ENCODE measurements at regions not wholly inside any gene's neighbourhood (a gene's known extent, or its start where the extent isn't known, plus 50 kb on each side); places are given as distances from the start of the nearest gene placed in this dataset.
"Not testable (repeated sequence)": the region's sequence is repeated elsewhere in the genome, so short reads cannot be mapped to it uniquely, and the experiment has no call there.

DNA sequence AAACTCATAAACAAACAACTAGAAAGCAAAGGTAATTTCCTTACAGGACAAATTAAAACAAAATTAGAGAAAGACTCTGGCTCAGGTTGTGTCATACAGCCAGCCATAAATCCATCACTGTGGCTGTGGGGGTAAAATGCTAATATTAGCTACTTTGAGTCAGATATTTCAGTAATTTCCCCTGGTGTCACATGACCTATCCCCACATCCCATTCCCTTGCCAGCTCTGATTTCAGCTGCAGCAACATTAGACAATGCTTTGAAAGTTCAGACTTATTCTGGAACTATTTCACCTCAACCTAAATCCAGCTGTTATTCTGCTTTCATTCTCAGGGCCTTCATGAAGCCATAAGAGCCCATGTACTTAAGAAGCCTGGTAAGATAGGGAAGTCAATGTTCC is 55.3 kb downstream of the RPL10L start:
- H3K27ac ChIP-seq: no peak overlapping the region
- TF ChIP-seq, protein P1, sequence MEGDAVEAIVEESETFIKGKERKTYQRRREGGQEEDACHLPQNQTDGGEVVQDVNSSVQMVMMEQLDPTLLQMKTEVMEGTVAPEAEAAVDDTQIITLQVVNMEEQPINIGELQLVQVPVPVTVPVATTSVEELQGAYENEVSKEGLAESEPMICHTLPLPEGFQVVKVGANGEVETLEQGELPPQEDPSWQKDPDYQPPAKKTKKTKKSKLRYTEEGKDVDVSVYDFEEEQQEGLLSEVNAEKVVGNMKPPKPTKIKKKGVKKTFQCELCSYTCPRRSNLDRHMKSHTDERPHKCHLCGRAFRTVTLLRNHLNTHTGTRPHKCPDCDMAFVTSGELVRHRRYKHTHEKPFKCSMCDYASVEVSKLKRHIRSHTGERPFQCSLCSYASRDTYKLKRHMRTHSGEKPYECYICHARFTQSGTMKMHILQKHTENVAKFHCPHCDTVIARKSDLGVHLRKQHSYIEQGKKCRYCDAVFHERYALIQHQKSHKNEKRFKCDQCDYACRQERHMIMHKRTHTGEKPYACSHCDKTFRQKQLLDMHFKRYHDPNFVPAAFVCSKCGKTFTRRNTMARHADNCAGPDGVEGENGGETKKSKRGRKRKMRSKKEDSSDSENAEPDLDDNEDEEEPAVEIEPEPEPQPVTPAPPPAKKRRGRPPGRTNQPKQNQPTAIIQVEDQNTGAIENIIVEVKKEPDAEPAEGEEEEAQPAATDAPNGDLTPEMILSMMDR (IDR thresholded peaks at IDR 0.05): no peak
- no peak for TF ChIP-seq ZFX (IDR thresholded peaks at IDR 0.05; ENCODE audit: borderline replicate concordance)

DNA sequence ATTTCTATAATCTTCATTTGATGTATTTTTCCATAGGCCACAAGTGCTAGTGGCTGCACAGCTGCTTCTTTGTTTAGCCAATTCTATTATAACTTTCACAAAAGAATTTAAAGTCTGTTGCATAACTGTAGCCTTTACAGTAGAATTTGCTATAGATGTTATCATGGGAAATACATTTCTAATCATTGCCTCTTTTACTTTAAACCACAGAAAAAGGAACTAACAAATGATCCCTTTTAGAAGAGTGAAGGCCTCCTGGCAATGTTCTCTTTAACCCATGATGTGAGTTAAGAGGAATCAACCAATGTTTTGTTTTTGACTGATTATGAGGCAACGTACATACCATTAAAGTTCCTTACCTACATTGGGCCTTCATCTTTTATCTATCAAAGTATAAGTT is 68.8 kb downstream of the RPL10L start:
- H3K27ac ChIP-seq: no peak overlapping the region
- no peak for TF ChIP-seq ZFX (IDR thresholded peaks at IDR 0.05; ENCODE audit: borderline replicate concordance)
- TF ChIP-seq, protein P1 (IDR thresholded peaks at IDR 0.05): no peak

DNA sequence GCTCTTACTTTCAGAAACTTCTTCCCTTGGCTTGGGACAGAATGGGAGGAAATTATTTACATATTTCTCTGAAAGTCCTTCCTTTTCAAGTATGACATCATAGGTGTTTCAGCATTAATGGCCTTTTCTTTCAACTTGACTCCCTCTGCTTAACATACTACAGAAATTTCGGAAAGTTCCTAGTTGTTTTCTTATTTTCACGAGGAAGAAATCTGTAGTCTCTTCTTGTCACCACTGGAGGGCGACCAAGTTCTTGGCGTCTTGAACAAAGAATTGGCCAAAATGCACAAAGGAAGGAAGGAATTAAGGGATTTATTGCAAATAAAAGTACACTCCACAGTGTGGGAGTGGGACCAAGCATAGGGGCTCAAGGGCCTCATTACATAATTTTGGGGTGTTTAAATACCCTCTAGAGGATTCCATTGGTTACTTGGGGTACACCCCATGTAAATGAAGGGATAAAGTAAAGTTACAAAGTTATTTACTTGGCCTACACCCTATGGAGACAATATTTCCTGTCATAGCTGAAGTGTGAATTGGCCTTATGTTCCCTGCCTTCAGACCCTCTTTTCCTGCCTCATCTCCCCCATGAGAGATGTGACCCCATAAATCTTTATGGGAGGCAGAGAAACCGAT is 70.4 kb downstream of the RPL10L start:
- TF ChIP-seq, protein P1 (IDR thresholded peaks at IDR 0.05): peak; percentile 86
- TF ChIP-seq ZFX (IDR thresholded peaks at IDR 0.05; ENCODE audit: borderline replicate concordance): no peak
- H3K27ac ChIP-seq: no peak overlapping the region

DNA sequence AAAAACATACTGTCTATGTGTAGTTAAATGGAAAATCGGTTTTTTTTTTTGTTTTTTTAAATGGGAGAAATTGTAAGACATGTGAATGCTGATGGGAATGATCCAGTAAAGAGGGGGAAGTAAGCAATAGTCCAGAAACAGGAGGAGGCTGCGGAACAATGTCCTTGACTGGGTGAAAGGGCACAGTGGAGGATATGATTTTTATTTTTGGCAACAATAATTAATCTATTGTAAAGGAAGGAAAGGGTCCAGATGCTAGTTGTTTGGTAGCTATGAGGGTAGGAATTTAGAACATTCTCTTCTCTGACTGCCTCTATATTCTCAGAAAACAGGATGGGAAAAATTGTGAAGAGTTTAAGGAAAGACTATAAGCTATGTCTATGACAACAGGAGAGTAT is 76.6 kb downstream of the RPL10L start:
- TF ChIP-seq, protein P1 (IDR thresholded peaks at IDR 0.05): no peak
- no peak for TF ChIP-seq ZFX (IDR thresholded peaks at IDR 0.05; ENCODE audit: borderline replicate concordance)
- H3K27ac ChIP-seq: no peak overlapping the region

DNA sequence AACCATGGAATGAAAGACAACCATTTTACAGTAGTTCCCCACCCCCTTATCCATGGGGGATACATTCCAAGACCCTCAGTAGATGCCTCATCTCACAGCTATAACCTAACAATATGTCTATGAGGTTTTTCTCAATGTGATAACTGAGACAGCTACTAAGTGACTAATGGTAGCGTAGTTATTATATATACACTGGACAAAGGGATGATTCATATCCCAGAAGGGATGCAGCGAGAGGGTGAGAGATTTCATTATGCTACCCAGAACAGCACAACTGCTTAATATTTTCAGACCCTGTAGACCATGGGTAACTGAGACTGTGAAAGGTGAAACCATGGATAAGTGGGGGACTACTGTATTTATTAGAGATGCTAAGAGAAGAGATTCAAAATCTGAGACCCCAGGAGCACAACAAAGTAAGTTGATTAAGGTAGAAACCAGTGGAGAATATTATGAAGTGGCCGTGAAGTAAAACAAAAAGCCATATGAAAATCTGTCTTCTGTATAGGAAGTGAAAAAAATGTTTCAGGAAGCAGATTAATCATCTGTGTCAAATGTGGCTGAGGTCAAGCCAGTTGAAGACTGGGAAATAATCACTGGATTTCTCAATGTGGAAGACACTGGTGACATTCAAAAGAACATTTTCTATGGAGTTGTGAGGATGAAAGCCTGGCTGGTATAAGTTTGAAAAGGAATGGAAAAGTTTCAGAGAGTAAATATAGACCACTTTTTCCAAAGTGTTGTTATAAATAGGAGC is 77.2 kb downstream of the RPL10L start:
- H3K27ac ChIP-seq: no peak overlapping the region
- TF ChIP-seq ZFX (IDR thresholded peaks at IDR 0.05; ENCODE audit: borderline replicate concordance): no peak
- TF ChIP-seq, protein P1 (IDR thresholded peaks at IDR 0.05): no peak

DNA sequence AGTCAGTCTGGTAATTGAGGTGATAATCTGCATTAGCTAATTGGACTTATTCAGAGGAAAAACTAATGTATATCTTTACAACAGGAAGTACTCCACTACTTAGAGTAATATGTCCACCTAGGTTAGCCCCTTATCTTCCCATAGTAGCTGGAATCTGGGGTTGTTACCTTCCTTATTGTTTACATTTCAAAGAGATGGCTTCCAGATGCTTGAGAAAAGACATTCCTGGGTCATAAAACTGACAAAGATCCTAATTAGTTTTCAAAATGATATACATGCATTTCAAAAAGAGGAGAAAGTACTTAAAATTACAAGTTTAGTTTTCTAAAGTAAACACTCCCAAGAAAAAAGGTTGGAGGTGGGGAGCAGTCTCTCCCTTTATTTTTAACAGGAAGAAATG is 78.1 kb downstream of the RPL10L start:
- no peak overlapping the region for H3K27ac ChIP-seq
- TF ChIP-seq ZFX (IDR thresholded peaks at IDR 0.05; ENCODE audit: borderline replicate concordance): no peak
- TF ChIP-seq, protein P1 (IDR thresholded peaks at IDR 0.05): no peak

DNA sequence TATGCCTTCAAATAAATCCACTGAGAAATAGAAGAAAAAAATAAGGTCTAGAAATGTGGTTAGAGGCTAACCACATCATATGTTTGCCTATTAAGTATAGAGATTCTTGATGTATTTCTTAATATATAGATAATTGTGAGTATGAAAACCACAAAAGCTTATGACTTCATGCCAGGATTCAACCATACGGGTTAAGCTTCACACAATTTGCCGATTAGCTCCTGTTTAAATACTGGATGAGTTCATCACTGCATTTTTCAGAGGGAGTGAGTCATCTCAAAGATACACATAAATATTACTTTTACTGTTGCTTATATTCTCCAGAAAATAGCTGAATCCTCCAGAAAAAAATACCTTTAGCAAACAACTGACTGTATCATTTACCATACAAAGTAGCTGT is 79.6 kb downstream of the RPL10L start:
- H3K27ac ChIP-seq: no peak overlapping the region
- TF ChIP-seq, protein P1 (IDR thresholded peaks at IDR 0.05): no peak
- TF ChIP-seq ZFX (IDR thresholded peaks at IDR 0.05; ENCODE audit: borderline replicate concordance): no peak

- H3K27ac ChIP-seq: not testable (repeated sequence)
Observed at GRCh38 chr14:46568161-46568560, 83.4 kb downstream of the RPL10L start.
